SJCRH30 (cell line): ENCODE measurements at regions not wholly inside any gene's neighbourhood (a gene's known extent, or its start where the extent isn't known, plus 50 kb on each side); places are given as distances from the start of the nearest gene placed in this dataset.
"Not testable (repeated sequence)": the region's sequence is repeated elsewhere in the genome, so short reads cannot be mapped to it uniquely, and the experiment has no call there.

Experiments
- DNase-seq, 2 experiments: peaks; one replicate each; pipeline ENCODE4 v3.0.0-alpha.2; 2015 to 2020
- H3K27ac ChIP-seq: fragments of 250-450 bp; sonication (Bioruptor Pico); 2 replicates; pipeline ENCODE4 v1.5.1; 2020; ENCODE audit warnings: mild to moderate bottlenecking, moderate library complexity
- H3K27me3 ChIP-seq: fragments of 250-450 bp; sonication (Bioruptor Pico); 2 replicates; pipeline ENCODE4 v1.5.1; 2020; ENCODE audit warnings: mild to moderate bottlenecking, moderate library complexity
- H3K36me3 ChIP-seq: fragments of 250-450 bp; sonication (Bioruptor Pico); 2 replicates; pipeline ENCODE4 v1.5.1; 2020; ENCODE audit warnings: mild to moderate bottlenecking, moderate library complexity
- H3K4me1 ChIP-seq: fragments of 250-450 bp; sonication (Bioruptor Pico); 2 replicates; pipeline ENCODE4 v1.5.1; 2020; ENCODE audit warnings: mild to moderate bottlenecking, moderate library complexity
- H3K4me3 ChIP-seq: fragments of 250-450 bp; sonication (Bioruptor Pico); 2 replicates; pipeline ENCODE4 v1.5.1; 2020; ENCODE audit warnings: mild to moderate bottlenecking, moderate library complexity
- H3K9me3 ChIP-seq: fragments of 250-450 bp; sonication (Bioruptor Pico); replicated peaks from 2 replicates; pipeline ENCODE4 v1.5.1; 2020; ENCODE audit warnings: mild to moderate bottlenecking, moderate library complexity

- no peak for DNase-seq
- no peak overlapping the region for H3K27ac ChIP-seq
These were observed 504.1 kb downstream of the RPL10L start for GRCh38 chr14:46147452-46147851.

GRCh38 chr14:46147024-46147423, 504.6 kb downstream of the RPL10L start:
- no peak overlapping the region for H3K4me3 ChIP-seq
- H3K9me3 ChIP-seq = no peaks in the 10 kb centered on the region
- H3K36me3 ChIP-seq = no peaks in the 10 kb centered on the region
- no peaks in the 10 kb centered on the region for H3K27me3 ChIP-seq
- H3K27ac ChIP-seq = no peak overlapping the region
- no peaks in the 10 kb centered on the region for H3K4me1 ChIP-seq
- no peak for DNase-seq

More at GRCh38 chr14:46147452-46147851, 504.1 kb downstream of the RPL10L start:
- Histone ChIP-seq H3K4me3 (no peak overlapping the region), H3K9me3 (no peaks in the 10 kb centered on the region), H3K36me3 (no peaks in the 10 kb centered on the region), H3K27me3 (no peaks in the 10 kb centered on the region), H3K4me1 (no peaks in the 10 kb centered on the region)

GRCh38 chr14:46140445-46140844, 511.1 kb downstream of the RPL10L start:
- H3K27ac ChIP-seq = no peak overlapping the region
- no peak overlapping the region for H3K4me3 ChIP-seq
- no peaks in the 10 kb centered on the region for H3K36me3 ChIP-seq
- no peaks in the 10 kb centered on the region for H3K4me1 ChIP-seq
- H3K9me3 ChIP-seq = no peaks in the 10 kb centered on the region
- no peaks in the 10 kb centered on the region for H3K27me3 ChIP-seq
- no peak for DNase-seq

- Histone ChIP-seq H3K27me3 (no peaks in the 10 kb centered on the region), H3K27ac (no peak overlapping the region), H3K4me3 (no peak overlapping the region), H3K36me3 (no peaks in the 10 kb centered on the region), H3K4me1 (no peaks in the 10 kb centered on the region), H3K9me3 (no peaks in the 10 kb centered on the region)
- DNase-seq = no peak
These were observed 511.9 kb downstream of the RPL10L start for GRCh38 chr14:46139649-46140048.

GRCh38 chr14:46137786-46138185, 513.8 kb downstream of the RPL10L start:
- H3K27me3 ChIP-seq = no peaks in the 10 kb centered on the region
- no peak overlapping the region for H3K27ac ChIP-seq
- H3K4me1 ChIP-seq = no peaks in the 10 kb centered on the region
- H3K9me3 ChIP-seq = no peaks in the 10 kb centered on the region
- no peaks in the 10 kb centered on the region for H3K36me3 ChIP-seq
- H3K4me3 ChIP-seq = no peak overlapping the region
- DNase-seq = no peak

GRCh38 chr14:46136456-46136855, 515.1 kb downstream of the RPL10L start:
- H3K9me3 ChIP-seq = no peaks in the 10 kb centered on the region
- no peaks in the 10 kb centered on the region for H3K4me1 ChIP-seq
- no peaks in the 10 kb centered on the region for H3K36me3 ChIP-seq
- DNase-seq = no peak
- no peak overlapping the region for H3K27ac ChIP-seq
- H3K4me3 ChIP-seq = no peak overlapping the region
- no peaks in the 10 kb centered on the region for H3K27me3 ChIP-seq

- no peak overlapping the region for H3K27ac ChIP-seq
- H3K36me3 ChIP-seq = no peaks in the 10 kb centered on the region
- H3K27me3 ChIP-seq = no peaks in the 10 kb centered on the region
- no peak overlapping the region for H3K4me3 ChIP-seq
- peaks cover 3% of the 10 kb centered on the region; the same call in 1 of the 2 replicates for H3K9me3 ChIP-seq
- DNase-seq = no peak
- H3K4me1 ChIP-seq = no peaks in the 10 kb centered on the region
These were observed 543.4 kb downstream of the RPL10L start for GRCh38 chr14:46108228-46108627.

- not testable (repeated sequence) for DNase-seq, H3K9me3 ChIP-seq, H3K27me3 ChIP-seq
These were observed 550.7 kb downstream of the RPL10L start for GRCh38 chr14:46100901-46101300.

GRCh38 chr14:46091819-46092218, 559.8 kb downstream of the RPL10L start:
- Histone ChIP-seq H3K4me3 (no peak overlapping the region), H3K4me1 (peaks cover 5% of the 10 kb centered on the region), H3K36me3 (no peaks in the 10 kb centered on the region), H3K9me3 (no peaks in the 10 kb centered on the region), H3K27me3 (no peaks in the 10 kb centered on the region), H3K27ac (peak overlapping the region; percentile 38)
- peak in 1 of 2 experiments; percentile 45 for DNase-seq

More at GRCh38 chr14:46100901-46101300, 550.7 kb downstream of the RPL10L start:
- H3K36me3 ChIP-seq, H3K4me3 ChIP-seq, H3K27ac ChIP-seq, H3K4me1 ChIP-seq: not testable (repeated sequence)

GRCh38 chr14:46087604-46088003, 564.0 kb downstream of the RPL10L start:
- no peak overlapping the region for H3K4me3 ChIP-seq
- H3K27ac ChIP-seq = no peak overlapping the region
- H3K36me3 ChIP-seq = no peaks in the 10 kb centered on the region
- H3K9me3 ChIP-seq = no peaks in the 10 kb centered on the region
- DNase-seq = no peak
- no peaks in the 10 kb centered on the region for H3K27me3 ChIP-seq
- peaks cover 5% of the 10 kb centered on the region for H3K4me1 ChIP-seq

- Histone ChIP-seq H3K4me1 (no peaks in the 10 kb centered on the region), H3K4me3 (no peak overlapping the region), H3K9me3 (no peaks in the 10 kb centered on the region), H3K27ac (no peak overlapping the region), H3K36me3 (no peaks in the 10 kb centered on the region), H3K27me3 (no peaks in the 10 kb centered on the region)
- no peak for DNase-seq
These were observed 577.5 kb downstream of the RPL10L start for GRCh38 chr14:46074061-46074460.

- H3K27me3 ChIP-seq = no peaks in the 10 kb centered on the region
- peaks cover 5% of the 10 kb centered on the region; the same call in 1 of the 2 replicates for H3K9me3 ChIP-seq
- no peak overlapping the region for H3K4me3 ChIP-seq
- H3K27ac ChIP-seq = no peak overlapping the region
- H3K36me3 ChIP-seq = no peaks in the 10 kb centered on the region
- peaks cover 6% of the 10 kb centered on the region for H3K4me1 ChIP-seq
- no peak for DNase-seq
These were observed 587.7 kb downstream of the RPL10L start for GRCh38 chr14:46063872-46064271.

GRCh38 chr14:46058964-46059563, 592.5 kb downstream of the RPL10L start:
- H3K36me3 ChIP-seq = no peaks in the 10 kb centered on the region
- peaks cover 5% of the 10 kb centered on the region; the same call in 1 of the 2 replicates for H3K9me3 ChIP-seq
- H3K27ac ChIP-seq = no peak overlapping the region
- DNase-seq = no peak
- H3K27me3 ChIP-seq = no peaks in the 10 kb centered on the region
- H3K4me1 ChIP-seq = peaks cover 8% of the 10 kb centered on the region
- no peak overlapping the region for H3K4me3 ChIP-seq

GRCh38 chr14:46057799-46058198, 593.8 kb downstream of the RPL10L start:
- H3K4me1 ChIP-seq = peaks cover 14% of the 10 kb centered on the region

GRCh38 chr14:46054526-46054925, 597.1 kb downstream of the RPL10L start:
- H3K9me3 ChIP-seq = no peaks in the 10 kb centered on the region
- no peaks in the 10 kb centered on the region for H3K36me3 ChIP-seq
- H3K4me3 ChIP-seq = no peak overlapping the region
- DNase-seq = peak; percentile 14 to 45
- H3K4me1 ChIP-seq = peaks cover 14% of the 10 kb centered on the region
- H3K27me3 ChIP-seq = no peaks in the 10 kb centered on the region
- H3K27ac ChIP-seq = peak overlapping the region; percentile 20; the same call in 1 of the 2 replicates

More at GRCh38 chr14:46057799-46058198, 593.8 kb downstream of the RPL10L start:
- no peak overlapping the region for H3K27ac ChIP-seq
- H3K36me3 ChIP-seq = no peaks in the 10 kb centered on the region
- H3K9me3 ChIP-seq = peaks cover 5% of the 10 kb centered on the region; the same call in 1 of the 2 replicates
- no peaks in the 10 kb centered on the region for H3K27me3 ChIP-seq
- no peak overlapping the region for H3K4me3 ChIP-seq
- no peak for DNase-seq

GRCh38 chr14:46053221-46053620, 598.4 kb downstream of the RPL10L start:
- Histone ChIP-seq H3K27me3 (no peaks in the 10 kb centered on the region), H3K27ac (no peak overlapping the region), H3K4me1 (peaks cover 14% of the 10 kb centered on the region), H3K36me3 (no peaks in the 10 kb centered on the region), H3K9me3 (no peaks in the 10 kb centered on the region), H3K4me3 (no peak overlapping the region)
- no peak for DNase-seq
